HCT116 (cell line): ENCODE measurements at regions not wholly inside any gene's neighbourhood (a gene's known extent, or its start where the extent isn't known, plus 50 kb on each side); places are given as distances from the start of the nearest gene placed in this dataset.
A peak's percentile ranks its signal among the peaks of the same experiment; 100 is the strongest.

Experiments
- ATAC-seq: fragments of 200-7000 bp; cut with Tn5 transposase; 2 replicates; pipeline ENCODE4 v1.9.1; 2020; ENCODE audit warnings: mild to moderate bottlenecking, moderate library complexity
- BruUV-seq: library from RNA; stranded (reverse); fragments of 400-500 nt; replicated peaks from 2 replicates; lab custom pipeline; 2021; lab: Mats Ljungman, UMichigan
- CTCF ChIA-PET: fragments of 300-600 bp; sonication (Branson Sonifier 250); formaldehyde crosslinking; loops from one replicate; lab custom pipeline; 2021; ENCODE audit warnings: antibody characterized with exemption; lab: Charles Lee
- POLR2A ChIA-PET: fragments of 300-600, 350-600 bp; sonication (Branson Sonifier 250); formaldehyde crosslinking; loops from one replicate; lab custom pipeline; 2021; ENCODE audit warnings: antibody characterized with exemption; lab: Charles Lee
- RAD21 ChIA-PET, 2 experiments: fragments of 300-600 bp; sonication (Branson Sonifier 250); formaldehyde crosslinking; loops; one replicate each; lab custom pipeline; 2023; ENCODE audit warnings: low total read pairs in 2 of 2; ENCODE audit not compliant: uncharacterized antibody in 2 of 2, unreplicated experiment in 2 of 2, low non-redundant PET in 1 of 2; lab: Charles Lee
- DNase-seq: peaks from one replicate; pipeline ENCODE4 v3.0.0-alpha.2; 2010; ENCODE audit warnings: low read depth, low spot score
- H2AFZ ChIP-seq: fragments of 200-600 bp; shearing (Covaris generic), sonication (generic); 2 replicates; pipeline ENCODE4 v1.6.1; 2017; ENCODE audit warnings: low read depth, mixed run types, mixed read lengths, antibody characterized with exemption, low read length; ENCODE audit not compliant: poor library complexity, severe bottlenecking
- H3K27ac ChIP-seq: 2 replicates; pipeline ENCODE4 v1.5.1; 2012; ENCODE audit warnings: low read depth, low read length
- H3K27me3 ChIP-seq: fragments of 200-600 bp; sonication (generic); 2 replicates; pipeline ENCODE4 v1.6.1; 2016; ENCODE audit warnings: mixed run types, low read length, mixed read lengths; ENCODE audit not compliant: insufficient read depth
- H3K36me3 ChIP-seq, 2 experiments: fragments of 200-500 bp in 1 of 2; fragments of 200-600 bp in 1 of 2; sonication (Bioruptor generic) in 1 of 2; sonication (generic) in 1 of 2; 2 replicates each; pipeline versions ENCODE4 v1.5.1 to v1.6.1; 2014 to 2016; ENCODE audit warnings: low read length in 2 of 2, inconsistent platforms in 1 of 2, mixed read lengths in 1 of 2, mixed run types in 1 of 2; ENCODE audit not compliant: insufficient read depth in 2 of 2, control insufficient read depth in 1 of 2
- H3K4me1 ChIP-seq, 2 experiments: fragments of 200-600 bp in 1 of 2; sonication (generic) in 1 of 2; 2 replicates each; pipeline versions ENCODE4 v1.5.1 to v1.6.1; 2012 to 2017; ENCODE audit warnings: low read length in 2 of 2, inconsistent platforms in 1 of 2, mild to moderate bottlenecking in 1 of 2, mixed read lengths in 1 of 2, mixed run types in 1 of 2, moderate library complexity in 1 of 2; ENCODE audit not compliant: insufficient read depth in 2 of 2, control insufficient read depth in 1 of 2
- H3K4me2 ChIP-seq: fragments of 200-600 bp; sonication (generic); 2 replicates; pipeline ENCODE4 v1.6.1; 2017; ENCODE audit warnings: mixed run types, low read length, mixed read lengths
- H3K4me3 ChIP-seq, 2 experiments: fragments of 200-600 bp in 1 of 2; sonication (generic) in 1 of 2; replicated peaks in 1 of 2; 2 replicates each; pipeline ENCODE4 v1.5.1; 2011 to 2016; ENCODE audit warnings: low read length in 2 of 2, control low read depth in 1 of 2, low read depth in 1 of 2, mild to moderate bottlenecking in 1 of 2, mixed read lengths in 1 of 2, mixed run types in 1 of 2
- H3K79me2 ChIP-seq: fragments of 200-600 bp; sonication (generic); 2 replicates; pipeline ENCODE4 v1.6.1; 2017; ENCODE audit warnings: mild to moderate bottlenecking, mixed run types, low read length, moderate library complexity, mixed read lengths; ENCODE audit not compliant: insufficient read depth
- H3K9ac ChIP-seq: fragments of 200-600 bp; sonication (generic); 2 replicates; pipeline ENCODE4 v1.6.1; 2016; ENCODE audit warnings: low read length, mixed read lengths
- H3K9me2 ChIP-seq: fragments of 200-600 bp; sonication (generic), shearing (Covaris generic); 2 replicates; pipeline ENCODE4 v1.6.1; 2017; ENCODE audit warnings: mixed run types, mild to moderate bottlenecking, moderate library complexity; ENCODE audit not compliant: insufficient read depth
- H3K9me3 ChIP-seq, 2 experiments: fragments of 200-500 bp in 1 of 2; fragments of 200-600 bp in 1 of 2; sonication (Bioruptor generic) in 1 of 2; sonication (generic) in 1 of 2; 2 replicates each; pipeline ENCODE4 v1.6.1; 2014 to 2017; ENCODE audit warnings: low read length in 2 of 2, mixed read lengths in 2 of 2, inconsistent platforms in 1 of 2, low read depth in 1 of 2, mild to moderate bottlenecking in 1 of 2, mixed run types in 1 of 2, moderate library complexity in 1 of 2; ENCODE audit not compliant: control insufficient read depth in 1 of 2, insufficient read depth in 1 of 2
- H4K20me1 ChIP-seq: fragments of 200-600 bp; sonication (generic), shearing (Covaris generic); 2 replicates; pipeline ENCODE4 v1.6.1; 2017; ENCODE audit warnings: mixed run types, mild to moderate bottlenecking, moderate library complexity; ENCODE audit not compliant: insufficient read depth
- CBX3 ChIP-seq: IDR thresholded peaks from 2 replicates; pipeline ENCODE4 v1.6.1; 2012; ENCODE audit warnings: low read depth
- CEBPB ChIP-seq: IDR thresholded peaks from 2 replicates; pipeline ENCODE4 v1.6.1; 2012; ENCODE audit warnings: low read depth
- EGR1 ChIP-seq: IDR thresholded peaks from 2 replicates; pipeline ENCODE4 v1.6.1; 2012; ENCODE audit warnings: low read depth
- EZH2phosphoT487 ChIP-seq: fragments of 200-600 bp; IDR thresholded peaks from 2 replicates; pipeline ENCODE4 v1.6.1; 2018; ENCODE audit warnings: antibody characterized with exemption, borderline replicate concordance
- FOSL1 ChIP-seq: IDR thresholded peaks from 2 replicates; pipeline ENCODE4 v1.6.1; 2012; ENCODE audit warnings: low read depth
- POLR2A ChIP-seq: IDR thresholded peaks from 2 replicates; pipeline ENCODE4 v1.7.0; 2011; ENCODE audit warnings: borderline replicate concordance; ENCODE audit not compliant: insufficient read depth, insufficient read length; ENCODE audit errors: extremely low read depth
- POLR2AphosphoS5 ChIP-seq: IDR thresholded peaks from 2 replicates; pipeline ENCODE4 v1.6.1; 2011; ENCODE audit warnings: mild to moderate bottlenecking, low read depth, low read length, moderate library complexity
- RAD21 ChIP-seq: IDR thresholded peaks from 2 replicates; pipeline ENCODE4 v1.6.1; 2012; ENCODE audit warnings: low read depth, mild to moderate bottlenecking
- SP1 ChIP-seq: IDR thresholded peaks from 2 replicates; pipeline ENCODE4 v1.6.1; 2012; ENCODE audit warnings: low read depth
- TCF7L2 ChIP-seq: IDR thresholded peaks from 2 replicates; pipeline ENCODE4 v1.7.0; 2011; ENCODE audit warnings: borderline replicate concordance, inconsistent platforms; ENCODE audit not compliant: insufficient read depth, insufficient read length; ENCODE audit errors: extremely low read depth
- ZFX ChIP-seq: fragments of 450-650 bp; IDR thresholded peaks from 2 replicates; pipeline ENCODE4 v1.6.1; 2017
- ZNF274 ChIP-seq: fragments of 200-500 bp; sonication (Bioruptor generic); IDR thresholded peaks from 2 replicates; pipeline ENCODE4 v1.6.1; 2014; ENCODE audit warnings: mild to moderate bottlenecking, low read depth, low read length, inconsistent platforms
- intact Hi-C: fragments of 100-400 bp; cut with micrococcal nuclease; formaldehyde crosslinking; loops from 2 replicates; pipeline ENCODE4 v1.10.0; 2022
- TF ChIP-seq, protein P1 (sequence below): IDR thresholded peaks from 2 replicates; pipeline ENCODE4 v1.6.1; 2012; ENCODE audit warnings: low read depth
- TF ChIP-seq, protein P2 (sequence below): IDR thresholded peaks from 2 replicates; pipeline ENCODE4 v1.6.1; 2012

- intact Hi-C loops, result no loop called here
- no peaks in the 10 kb centered on the region for H3K27me3 ChIP-seq
- H2AFZ ChIP-seq, result no peak overlapping the region
- H3K9me2 ChIP-seq, result no peaks in the 10 kb centered on the region
- POLR2A ChIA-PET, result no interaction called here
- 0 out of 2 replicates have a peak overlapping the region, but pooled peaks have one; percentile 47 for H3K4me2 ChIP-seq
- no peak overlapping the region for H3K27ac ChIP-seq
- TF ChIP-seq TCF7L2, result no peak
- TF ChIP-seq CBX3, result no peak
- TF ChIP-seq POLR2AphosphoS5, result no peak
- H3K4me3 ChIP-seq, result no peak overlapping the region
- RAD21 ChIA-PET, result no interaction called here
- no peaks in the 10 kb centered on the region for H3K9me3 ChIP-seq
- DNase-seq (no peak), ATAC-seq (no peak)
- H3K9ac ChIP-seq, result no peak overlapping the region
- CTCF ChIA-PET, result no interaction called here
- no peaks in the 10 kb centered on the region for H3K36me3 ChIP-seq
- peaks cover 9 to 36% of the 10 kb centered on the region in 2 experiments; a peak in 3 of 4 replicates for H3K4me1 ChIP-seq
- no TSS peak for BruUV-seq
- no peaks in the 10 kb centered on the region for H3K79me2 ChIP-seq
- H4K20me1 ChIP-seq, result no peaks in the 10 kb centered on the region
Observed at GRCh38 chr20:1827510-1827973, 67.7 kb upstream of the SIRPA start.

DNA sequence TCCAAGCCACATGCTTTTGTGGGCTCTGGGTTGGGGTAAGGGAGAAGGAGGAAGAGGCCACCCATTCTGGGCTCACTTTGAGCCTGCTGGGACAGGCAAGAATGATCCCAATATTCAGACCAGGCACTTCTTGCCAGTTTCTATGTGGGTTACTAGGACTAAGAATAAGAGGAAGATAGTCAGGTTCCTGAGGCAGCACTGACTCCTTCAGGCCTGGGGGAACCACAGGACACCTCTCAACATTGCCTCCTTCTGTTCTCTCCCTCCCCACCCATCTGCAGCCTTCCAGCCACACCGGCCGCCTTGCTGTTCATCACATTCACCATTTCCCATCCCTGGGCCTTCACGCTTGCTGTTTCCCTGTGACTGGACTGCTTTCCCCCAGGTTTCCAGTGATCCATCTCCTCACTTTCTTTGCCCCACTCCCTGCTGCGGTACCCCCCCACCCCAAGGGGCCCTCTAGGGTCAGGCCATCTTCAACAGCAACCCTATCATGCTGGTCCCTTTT lies 69.2 kb upstream of the SIRPA start:
- H3K9me3 ChIP-seq, result no peaks in the 10 kb centered on the region
- ATAC-seq, result no peak
- POLR2A ChIA-PET, result no interaction called here
- H3K36me3 ChIP-seq, result no peaks in the 10 kb centered on the region
- no peaks in the 10 kb centered on the region for H3K27me3 ChIP-seq
- RAD21 ChIA-PET, result no interaction called here
- H3K9me2 ChIP-seq, result no peaks in the 10 kb centered on the region
- TF ChIP-seq RAD21, result no peak
- no peak for TF ChIP-seq EGR1
- TF ChIP-seq POLR2AphosphoS5, result no peak
- TF ChIP-seq, protein P1, sequence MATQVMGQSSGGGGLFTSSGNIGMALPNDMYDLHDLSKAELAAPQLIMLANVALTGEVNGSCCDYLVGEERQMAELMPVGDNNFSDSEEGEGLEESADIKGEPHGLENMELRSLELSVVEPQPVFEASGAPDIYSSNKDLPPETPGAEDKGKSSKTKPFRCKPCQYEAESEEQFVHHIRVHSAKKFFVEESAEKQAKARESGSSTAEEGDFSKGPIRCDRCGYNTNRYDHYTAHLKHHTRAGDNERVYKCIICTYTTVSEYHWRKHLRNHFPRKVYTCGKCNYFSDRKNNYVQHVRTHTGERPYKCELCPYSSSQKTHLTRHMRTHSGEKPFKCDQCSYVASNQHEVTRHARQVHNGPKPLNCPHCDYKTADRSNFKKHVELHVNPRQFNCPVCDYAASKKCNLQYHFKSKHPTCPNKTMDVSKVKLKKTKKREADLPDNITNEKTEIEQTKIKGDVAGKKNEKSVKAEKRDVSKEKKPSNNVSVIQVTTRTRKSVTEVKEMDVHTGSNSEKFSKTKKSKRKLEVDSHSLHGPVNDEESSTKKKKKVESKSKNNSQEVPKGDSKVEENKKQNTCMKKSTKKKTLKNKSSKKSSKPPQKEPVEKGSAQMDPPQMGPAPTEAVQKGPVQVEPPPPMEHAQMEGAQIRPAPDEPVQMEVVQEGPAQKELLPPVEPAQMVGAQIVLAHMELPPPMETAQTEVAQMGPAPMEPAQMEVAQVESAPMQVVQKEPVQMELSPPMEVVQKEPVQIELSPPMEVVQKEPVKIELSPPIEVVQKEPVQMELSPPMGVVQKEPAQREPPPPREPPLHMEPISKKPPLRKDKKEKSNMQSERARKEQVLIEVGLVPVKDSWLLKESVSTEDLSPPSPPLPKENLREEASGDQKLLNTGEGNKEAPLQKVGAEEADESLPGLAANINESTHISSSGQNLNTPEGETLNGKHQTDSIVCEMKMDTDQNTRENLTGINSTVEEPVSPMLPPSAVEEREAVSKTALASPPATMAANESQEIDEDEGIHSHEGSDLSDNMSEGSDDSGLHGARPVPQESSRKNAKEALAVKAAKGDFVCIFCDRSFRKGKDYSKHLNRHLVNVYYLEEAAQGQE, result no peak
- TF ChIP-seq SP1, result no peak
- no peak for TF ChIP-seq EZH2phosphoT487
- TF ChIP-seq FOSL1, result no peak
- no peak for TF ChIP-seq TCF7L2
- TF ChIP-seq POLR2A, result no peak
- no peak for TF ChIP-seq ZNF274
- no peak for TF ChIP-seq CEBPB
- TF ChIP-seq, protein P2, sequence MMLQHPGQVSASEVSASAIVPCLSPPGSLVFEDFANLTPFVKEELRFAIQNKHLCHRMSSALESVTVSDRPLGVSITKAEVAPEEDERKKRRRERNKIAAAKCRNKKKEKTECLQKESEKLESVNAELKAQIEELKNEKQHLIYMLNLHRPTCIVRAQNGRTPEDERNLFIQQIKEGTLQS, result no peak
- no peak for TF ChIP-seq ZFX
- TF ChIP-seq, all 23 proteins: peak for 0
- CTCF ChIA-PET, result no interaction called here
- BruUV-seq, result no TSS peak
- Histone ChIP-seq H3K4me1 (peaks cover 9 to 36% of the 10 kb centered on the region in 2 experiments; a peak in 3 of 4 replicates), H4K20me1 (no peaks in the 10 kb centered on the region), H3K27ac (no peak overlapping the region), H2AFZ (no peak overlapping the region), H3K79me2 (no peaks in the 10 kb centered on the region), H3K4me3 (no peak overlapping the region), H3K4me2 (no peak overlapping the region), H3K9ac (no peak overlapping the region)
- intact Hi-C loops, result no loop called here
- DNase-seq, result no peak
